ENCODE measurements at regions not wholly inside any gene's neighbourhood (a gene's known extent, or its start where the extent isn't known, plus 50 kb on each side); places are given as distances from the start of the nearest gene placed in this dataset.

GRCh38 chr1:191452586-191452985 lies 705.7 kb upstream of the RGS18 start:
- Histone ChIP-seq H2BK5ac (ENCODE audit: low read depth, low read length, poor library complexity, severe bottlenecking) (no peak overlapping the region), H3K4me1 (ENCODE audit: control insufficient read depth, insufficient read depth, low read length) (no peaks in the 10 kb centered on the region), H3K27ac (ENCODE audit: insufficient read depth, low read length) (no peak overlapping the region), H2BK15ac (ENCODE audit: low read depth, low read length) (no peak overlapping the region), H3K4me2 (ENCODE audit: low read depth, low read length) (no peak overlapping the region), H4K5ac (ENCODE audit: low read depth, low read length) (no peak overlapping the region), H3K14ac (replicated peaks; ENCODE audit: low read depth, low read length) (no peak overlapping the region), H3K4ac (ENCODE audit: low read depth, low read length) (no peak overlapping the region), H3K9me1 (ENCODE audit: insufficient read depth, low read length) (no peaks in the 10 kb centered on the region), H2AFZ (replicated peaks; ENCODE audit: low read length, poor library complexity) (no peak overlapping the region), H2AK9ac (replicated peaks; ENCODE audit: low read depth, low read length, poor library complexity) (no peak overlapping the region), H3K36me3 (ENCODE audit: control insufficient read depth, insufficient read depth, low read length) (no peaks in the 10 kb centered on the region), H4K91ac (ENCODE audit: insufficient read depth, low read depth, low read length) (no peak overlapping the region), H2BK120ac (ENCODE audit: low read depth, low read length) (no peak overlapping the region), H3K27me3 (ENCODE audit: control insufficient read depth, insufficient read depth, low read length) (no peaks in the 10 kb centered on the region), H4K8ac (ENCODE audit: low read depth in 2 of 2, low read length in 2 of 2) (no peak overlapping the region), H4K20me1 (ENCODE audit: insufficient read depth, low read length) (no peaks in the 10 kb centered on the region), H3K23ac (ENCODE audit: low read depth, low read length) (no peak overlapping the region), H3K9me3 (ENCODE audit: control insufficient read depth, insufficient read depth, low read length) (no peaks in the 10 kb centered on the region), H3K9ac (ENCODE audit: low read depth, low read length) (no peak overlapping the region), H2BK20ac (ENCODE audit: low read depth, low read length) (no peak overlapping the region), H3K18ac (ENCODE audit: low read depth, low read length) (no peak overlapping the region), H2AK5ac (ENCODE audit: low read depth, low read length) (no peak overlapping the region), H3K4me3 (ENCODE audit: insufficient read depth, low read depth, low read length) (no peak overlapping the region), H3K79me1 (ENCODE audit: low read depth in 1 of 2, low read length in 2 of 2) (no peaks in the 10 kb centered on the region), H3K56ac (ENCODE audit: extremely low read depth, insufficient read depth, low read length) (no peak overlapping the region)
- CTCF ChIA-PET, result no interaction called here
- no TSS peak for BruUV-seq (replicated peaks)
- no peak for ATAC-seq (ENCODE audit: low read depth)
- intact Hi-C loops (cut with micrococcal nuclease), result no loop called here
- POLR2A ChIA-PET (ENCODE audit: unreplicated experiment), result no interaction called here
- dilution Hi-C loops (cut with HindIII; ENCODE audit: low sequenced_read_pairs, unreplicated experiment), result no loop called here
- no peak for DNase-seq
- no CpG with 5 or more reads among the region's 5 CpGs for WGBS, 2 experiments (ENCODE audit: extremely low coverage in 2 of 2, insufficient read length in 1 of 2)
- no peak for TF ChIP-seq MAZ (IDR thresholded peaks at IDR 0.05; ENCODE audit: borderline replicate concordance, low read depth, low read length)
- no peak for TF ChIP-seq MAFK (IDR thresholded peaks at IDR 0.05; ENCODE audit: low read depth, low read length)
- TF ChIP-seq, protein P1, sequence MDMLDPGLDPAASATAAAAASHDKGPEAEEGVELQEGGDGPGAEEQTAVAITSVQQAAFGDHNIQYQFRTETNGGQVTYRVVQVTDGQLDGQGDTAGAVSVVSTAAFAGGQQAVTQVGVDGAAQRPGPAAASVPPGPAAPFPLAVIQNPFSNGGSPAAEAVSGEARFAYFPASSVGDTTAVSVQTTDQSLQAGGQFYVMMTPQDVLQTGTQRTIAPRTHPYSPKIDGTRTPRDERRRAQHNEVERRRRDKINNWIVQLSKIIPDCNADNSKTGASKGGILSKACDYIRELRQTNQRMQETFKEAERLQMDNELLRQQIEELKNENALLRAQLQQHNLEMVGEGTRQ (IDR thresholded peaks at IDR 0.05; ENCODE audit: low read depth, low read length), result no peak
- no peak for TF ChIP-seq RAD21 (IDR thresholded peaks at IDR 0.05; ENCODE audit: low read length)
- no peak for TF ChIP-seq RFX5 (IDR thresholded peaks at IDR 0.05; ENCODE audit: low read depth, low read length)
- in situ Hi-C loops (cut with MboI; ENCODE audit: low sequenced_read_pairs), result no loop called here

Measured in IMR-90 (cell line).